UCSD-AML1 (cell line): ENCODE measurements at regions not wholly inside any gene's neighbourhood (a gene's known extent, or its start where the extent isn't known, plus 50 kb on each side); places are given as distances from the start of the nearest gene placed in this dataset.

Experiments
- DNase-seq: peaks from one replicate; lab custom pipeline; 2025; ENCODE audit not compliant: unreplicated experiment; lab: John Stamatoyannopoulos, UW

DNA sequence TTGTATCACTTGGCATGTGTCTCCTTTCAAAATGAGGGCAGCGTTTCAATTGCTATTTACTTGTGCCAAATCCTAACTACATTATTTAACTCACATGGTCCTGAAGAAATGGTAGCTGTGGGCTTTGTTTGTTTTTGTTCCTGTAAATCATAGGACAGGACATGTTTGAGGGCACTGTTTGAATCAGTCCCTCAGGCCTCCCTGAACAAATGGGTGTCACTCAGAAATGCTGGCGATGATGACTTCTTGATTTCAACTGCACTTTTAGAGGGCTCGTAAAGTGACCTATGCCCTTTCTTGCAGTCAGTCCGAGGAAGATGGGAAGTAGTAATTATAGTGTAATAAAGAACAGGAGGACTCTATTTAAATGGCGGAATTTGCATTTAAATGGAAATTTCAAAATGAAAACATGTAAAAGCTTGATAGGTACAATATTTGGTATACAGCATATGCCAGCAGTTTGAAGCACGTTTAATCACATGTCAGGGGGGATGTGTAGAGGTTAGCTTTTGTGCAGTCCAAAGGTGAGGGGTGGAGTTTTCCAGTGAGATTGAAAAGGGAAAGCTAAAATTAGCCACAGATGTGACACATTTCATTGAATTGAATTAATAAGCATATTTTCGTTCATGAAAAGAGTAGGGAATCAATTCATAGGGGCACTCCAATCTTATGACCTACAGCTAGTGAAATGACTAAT is 1958.7 kb upstream of the IGFBP7 start:
- no peak for DNase-seq

DNA sequence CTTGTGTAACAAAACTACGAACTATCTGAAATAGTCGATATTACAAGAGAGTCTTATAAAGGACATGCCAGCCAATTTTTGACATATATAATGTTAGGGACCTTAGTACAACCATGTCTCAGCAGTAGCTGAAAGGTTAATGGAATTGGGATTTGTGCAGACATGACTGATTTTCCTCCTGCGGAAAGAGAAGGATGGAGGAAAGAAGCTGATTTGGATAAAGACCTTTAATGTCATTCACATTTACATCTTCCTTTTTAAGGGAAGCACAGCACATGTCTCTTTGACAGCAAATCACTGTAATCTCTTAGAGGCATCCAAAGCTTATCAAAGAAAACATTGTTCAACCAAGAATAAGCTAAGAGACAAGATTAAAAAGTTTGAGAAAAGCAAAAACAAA is 1976.2 kb upstream of the IGFBP7 start:
- DNase-seq: no peak

GRCh38 chr4:59091146-59092142 is 1981.3 kb upstream of the IGFBP7 start:
- DNase-seq: peak; percentile 4

DNA sequence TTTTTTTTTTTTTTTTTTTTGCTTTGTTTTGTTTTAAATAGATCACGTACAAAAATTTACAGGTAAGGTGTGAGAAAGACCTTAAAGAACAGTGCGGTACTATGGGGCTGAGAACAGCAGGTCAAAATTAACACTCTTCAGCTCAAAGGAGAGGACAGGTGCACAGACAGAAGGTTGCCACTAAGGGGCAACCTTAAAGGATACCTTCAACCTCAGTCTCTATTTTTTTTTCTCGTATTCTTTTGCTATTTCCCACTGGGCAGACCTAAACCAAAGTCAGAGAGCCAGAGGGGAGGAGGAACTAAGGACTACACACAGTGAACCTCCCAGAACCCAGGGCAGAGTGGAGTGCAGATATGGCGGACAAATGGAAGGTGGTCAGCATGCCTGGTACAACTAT is 1984.3 kb upstream of the IGFBP7 start:
- no peak for DNase-seq

DNA sequence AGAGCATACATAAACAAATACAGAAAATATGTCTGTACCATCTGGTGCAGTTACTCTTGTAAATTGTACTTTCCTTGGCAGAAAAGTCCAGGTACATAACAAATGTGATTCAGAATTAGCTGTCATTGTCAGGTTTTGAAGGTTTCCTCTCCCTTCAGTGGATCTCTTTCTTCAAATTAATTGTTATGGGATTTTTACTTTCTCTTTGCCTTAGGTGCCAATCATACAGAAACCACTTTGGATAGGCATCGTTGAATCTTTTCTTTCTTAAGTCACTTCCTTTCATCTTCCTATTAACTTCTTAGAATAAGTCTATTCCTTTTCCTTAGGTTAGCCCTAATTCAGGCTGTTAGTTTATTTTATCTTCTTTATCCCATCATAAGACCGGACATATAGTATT is 1992.1 kb upstream of the IGFBP7 start:
- DNase-seq: no peak

DNA sequence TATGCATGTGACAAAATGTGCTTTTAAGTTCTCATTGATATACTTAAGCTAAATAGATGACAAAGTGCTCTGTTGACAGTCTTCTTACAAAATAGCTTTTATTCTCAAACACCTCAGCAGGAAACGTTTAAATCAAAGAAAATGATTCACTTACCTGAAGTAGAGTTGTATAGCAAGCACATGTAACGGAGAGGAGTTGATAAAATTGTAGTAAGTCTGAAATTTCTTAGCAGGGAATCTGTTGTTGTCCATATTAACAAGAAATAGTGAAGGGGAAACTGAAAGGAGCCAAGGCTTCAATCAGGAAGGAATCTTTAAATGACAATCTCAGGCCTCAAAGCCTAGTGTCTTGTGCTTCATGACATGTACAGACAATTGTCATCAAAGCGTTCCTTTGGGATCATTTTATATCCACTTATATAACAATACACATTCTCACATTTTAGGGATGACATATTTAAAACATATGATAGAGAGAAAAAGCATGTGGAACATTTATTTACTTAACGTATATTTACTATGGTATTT is 2010.2 kb upstream of the IGFBP7 start:
- DNase-seq: no peak

DNA sequence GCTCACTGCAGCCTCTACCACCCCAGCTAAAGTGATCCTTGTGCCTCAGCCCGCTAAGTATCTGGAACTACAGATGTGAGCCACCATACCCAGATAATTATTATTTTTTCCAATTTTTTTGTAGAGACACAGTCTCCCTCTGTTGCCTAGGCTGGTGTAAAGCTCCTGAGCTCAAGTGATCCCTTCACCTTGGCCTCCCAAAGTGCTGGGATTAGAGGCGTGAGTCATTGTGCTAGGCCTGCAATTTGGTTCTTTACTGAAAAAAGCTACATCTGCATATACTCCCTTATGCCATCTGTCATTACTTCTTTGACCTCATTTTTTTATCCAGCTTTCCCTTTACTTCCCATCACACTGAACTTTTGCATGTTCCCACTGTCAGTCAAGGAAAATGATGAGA is 2012.4 kb upstream of the IGFBP7 start:
- no peak for DNase-seq

DNA sequence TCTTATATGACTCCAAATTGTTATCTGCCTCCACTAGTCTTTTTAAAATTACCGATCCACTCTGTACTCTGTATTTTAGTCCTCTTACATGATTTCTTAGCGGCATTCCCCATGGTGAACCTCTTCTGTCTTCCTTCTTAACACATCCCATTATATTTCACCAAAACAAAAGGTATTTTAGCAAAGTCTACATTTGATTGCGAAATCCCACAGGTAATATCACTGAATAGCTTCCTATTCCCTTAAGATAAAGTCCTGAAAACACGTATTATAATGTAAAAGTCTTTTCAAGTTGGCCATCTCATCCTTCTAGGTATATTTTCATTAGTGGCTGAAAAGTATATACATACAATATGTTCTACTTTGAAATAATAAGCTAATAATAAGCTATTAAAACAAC is 2016.0 kb upstream of the IGFBP7 start:
- DNase-seq: no peak

DNA sequence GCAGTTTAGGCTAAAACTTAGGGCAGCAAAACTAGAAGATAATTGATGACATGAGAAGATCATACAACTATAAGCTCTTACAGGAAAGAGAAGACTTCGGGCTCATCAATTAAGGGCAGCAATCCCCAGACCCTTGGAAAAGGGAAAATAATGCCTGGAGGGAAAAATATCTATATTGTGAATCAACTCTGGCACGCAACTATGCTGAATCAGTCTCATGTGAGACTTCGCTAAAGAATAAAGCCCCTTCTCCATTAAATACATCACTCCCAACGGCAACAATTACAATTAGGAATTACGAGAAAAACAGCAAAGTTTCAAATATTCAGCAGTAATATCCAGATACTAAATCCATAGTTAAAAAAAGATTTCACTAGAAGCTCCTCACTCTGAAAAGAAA is 2016.8 kb upstream of the IGFBP7 start:
- DNase-seq: no peak

DNA sequence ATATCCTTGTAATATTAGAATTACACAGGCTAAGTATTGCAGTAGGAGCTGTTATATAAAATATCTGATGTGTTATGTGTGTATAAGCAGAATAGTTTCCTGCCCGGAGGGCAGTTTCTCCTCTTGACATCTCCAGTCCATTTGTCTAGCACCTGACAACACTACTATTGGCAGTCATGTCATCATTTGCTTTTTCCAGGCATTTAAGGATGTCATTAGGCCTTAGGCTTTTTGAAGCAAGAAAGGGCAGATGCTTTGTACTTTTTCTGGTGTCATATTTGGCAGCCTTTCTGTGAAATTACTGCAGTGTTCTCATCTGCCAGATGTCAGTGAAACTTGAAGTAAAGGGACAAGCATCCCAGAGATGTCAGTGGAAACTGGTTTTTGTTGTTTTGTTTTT is 2017.6 kb upstream of the IGFBP7 start:
- no peak for DNase-seq

GRCh38 chr4:59135248-59135985 is 2025.2 kb upstream of the IGFBP7 start:
- no peak for DNase-seq

DNA sequence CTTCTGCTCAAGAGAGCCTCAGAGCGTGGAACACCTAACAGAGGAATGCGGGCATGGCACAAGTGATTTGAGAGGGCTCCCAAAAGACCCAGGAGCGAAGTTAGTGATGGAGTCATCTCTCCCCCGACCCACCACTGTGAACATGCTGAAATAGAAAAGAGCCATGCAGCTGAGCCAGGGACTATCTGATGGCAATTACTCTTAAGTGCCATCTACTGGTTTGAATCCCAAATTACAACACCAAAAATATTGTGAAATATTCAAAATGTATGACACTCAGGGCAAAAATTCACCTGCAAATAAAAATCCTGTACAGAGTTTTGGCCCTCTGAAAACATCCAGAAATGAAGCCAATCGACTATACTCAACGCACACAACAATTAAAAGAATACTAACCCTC is 2038.9 kb upstream of the ADGRL3 start:
- DNase-seq: no peak

- DNase-seq: no peak
These were observed 2024.5 kb upstream of the ADGRL3 start for GRCh38 chr4:59175617-59176016.

- peak; percentile 9 for DNase-seq
These were observed 2020.8 kb upstream of the ADGRL3 start for GRCh38 chr4:59179372-59179771.

DNA sequence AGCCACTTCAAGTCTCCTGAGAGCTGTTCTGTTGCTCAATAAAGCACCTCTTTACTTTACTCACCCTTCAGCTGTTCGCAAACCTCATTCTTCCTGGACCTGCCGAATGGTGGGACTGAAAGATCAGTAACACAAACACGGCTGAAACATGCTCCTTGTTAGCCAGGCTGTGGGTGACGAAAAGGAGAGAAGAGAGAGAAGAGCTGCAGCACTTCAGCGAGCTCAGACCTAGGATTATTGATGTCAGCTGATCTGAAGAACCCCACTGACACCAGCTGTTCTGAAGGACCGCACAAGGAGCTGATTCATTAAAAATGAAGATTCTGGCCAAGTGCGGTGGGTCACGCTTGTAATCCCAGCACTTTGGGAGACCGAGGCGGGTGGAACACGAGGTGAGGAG is 2020.0 kb upstream of the ADGRL3 start:
- no peak for DNase-seq

DNA sequence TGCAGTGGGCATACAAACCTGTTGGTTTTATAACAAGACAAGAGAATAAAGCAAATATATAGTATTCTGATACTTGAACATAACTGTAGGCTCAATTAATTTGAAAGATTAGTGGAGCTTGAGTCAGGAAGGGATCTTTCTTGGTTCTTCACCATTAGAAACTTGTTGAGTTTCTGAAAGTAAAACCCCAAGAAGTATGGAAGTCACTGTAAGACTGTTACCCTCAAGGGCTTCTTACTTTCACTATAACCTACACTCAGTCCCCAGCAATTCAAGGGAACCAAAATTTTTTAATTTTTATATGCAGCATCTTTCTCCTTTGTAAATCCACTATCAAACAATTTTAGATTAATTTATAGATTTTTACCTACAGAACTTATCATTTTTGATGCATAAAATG is 2019.2 kb upstream of the ADGRL3 start:
- no peak for DNase-seq

- DNase-seq: no peak
These were observed 2004.3 kb upstream of the ADGRL3 start for GRCh38 chr4:59195839-59196238.

GRCh38 chr4:59200992-59201391 is 1999.1 kb upstream of the ADGRL3 start:
- DNase-seq: no peak

DNA sequence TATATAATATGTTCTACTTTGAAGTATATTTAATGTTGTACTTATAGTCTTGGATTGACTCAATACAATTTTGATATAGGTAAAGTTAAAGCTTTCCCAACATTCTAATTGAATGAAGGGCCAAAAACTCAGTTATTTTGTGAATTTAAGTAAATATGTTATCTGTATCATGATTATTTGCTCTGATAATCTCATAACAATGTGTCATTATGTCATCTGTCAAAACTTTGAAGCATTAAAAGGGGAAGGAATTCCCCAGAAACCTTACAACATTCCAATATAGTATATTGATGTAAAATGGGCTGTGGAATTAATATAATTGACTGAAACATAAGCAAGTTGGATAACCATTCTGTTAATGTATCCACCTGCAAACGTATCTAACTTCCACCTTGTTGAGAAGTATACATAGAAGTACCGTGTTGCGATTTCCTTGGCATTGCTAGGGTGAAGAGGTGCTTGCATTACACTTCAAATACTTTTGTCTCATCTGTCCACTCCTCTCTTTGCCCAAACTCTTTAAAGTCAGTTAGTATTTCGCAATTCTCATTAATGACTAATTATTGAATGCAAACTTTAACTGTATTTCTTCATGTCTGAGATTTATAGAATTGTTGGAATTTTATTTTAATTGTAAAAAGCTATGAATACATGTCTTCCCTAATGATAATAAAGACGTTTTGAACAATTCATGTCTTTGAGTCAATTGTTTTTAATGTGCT is 1982.1 kb upstream of the ADGRL3 start:
- no peak for DNase-seq

GRCh38 chr4:59222221-59222620 is 1977.9 kb upstream of the ADGRL3 start:
- no peak for DNase-seq
